Activated naive CD4-positive, alpha-beta T cell treated with anti-CD3 and anti-CD28 coated beads for 36 hours (primary cell): ENCODE measurements at regions not wholly inside any gene's neighbourhood (a gene's known extent, or its start where the extent isn't known, plus 50 kb on each side); places are given as distances from the start of the nearest gene placed in this dataset.

Source experiments
- CTCF ChIA-PET: fragments of 350-600 bp; sonication (Branson Sonifier 250); formaldehyde crosslinking; loops from one replicate; lab custom pipeline; 2021; ENCODE audit warnings: antibody characterized with exemption; lab: Charles Lee
- DNase-seq: peaks from one replicate; pipeline ENCODE4 v3.0.0-alpha.2; 2020
- H3K27ac Mint-ChIP-seq: one replicate; pipeline ENCODE4 v1.8.0; 2021; ENCODE audit warnings: mild to moderate bottlenecking, mixed read lengths
- H3K27me3 Mint-ChIP-seq: one replicate; pipeline ENCODE4 v1.8.0; 2021; ENCODE audit warnings: low read depth, mixed read lengths
- H3K36me3 Mint-ChIP-seq: one replicate; pipeline ENCODE4 v1.8.0; 2021; ENCODE audit warnings: low read depth, mixed read lengths
- H3K4me1 Mint-ChIP-seq: one replicate; pipeline ENCODE4 v1.8.0; 2021; ENCODE audit warnings: low read depth, mixed read lengths
- H3K4me3 Mint-ChIP-seq: one replicate; pipeline ENCODE4 v1.8.0; 2021; ENCODE audit warnings: mild to moderate bottlenecking, moderate library complexity, mixed read lengths
- H3K9me3 Mint-ChIP-seq: one replicate; pipeline ENCODE4 v1.8.0; 2021; ENCODE audit warnings: mixed read lengths
- intact Hi-C: fragments of 100-400 bp; cut with micrococcal nuclease; formaldehyde crosslinking; loops from one replicate; pipeline ENCODE4 v1.15.1; 2023

DNA sequence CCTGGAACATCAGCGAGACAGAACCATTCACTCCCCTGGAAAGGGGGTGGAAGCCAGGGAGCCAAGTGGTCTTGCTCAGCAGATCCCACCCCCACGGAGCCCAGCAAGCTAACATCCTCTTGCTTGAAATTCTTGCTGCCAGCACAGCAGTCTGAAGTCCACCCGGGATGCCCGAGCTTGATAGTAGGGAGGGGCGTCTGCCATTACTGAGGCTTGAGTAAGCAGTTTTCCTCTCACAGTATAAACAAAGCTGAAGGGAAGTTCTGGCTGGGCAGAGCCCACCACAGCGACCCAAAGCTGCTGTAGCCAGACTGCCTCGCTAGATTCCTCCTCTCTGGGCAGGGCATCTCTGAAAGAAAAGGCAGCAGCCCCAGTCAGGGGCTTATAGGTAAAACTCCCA lies 764.8 kb upstream of the LUZP2 start:
- Mint-ChIP-seq H3K4me1 (no peaks in the 10 kb centered on the region), H3K27me3 (no peaks in the 10 kb centered on the region), H3K27ac (no peak overlapping the region), H3K9me3 (peaks cover 9% of the 10 kb centered on the region), H3K36me3 (no peaks in the 10 kb centered on the region), H3K4me3 (no peak overlapping the region)
- CTCF ChIA-PET: no interaction called here
- intact Hi-C loops: no loop called here
- DNase-seq: no peak

- CTCF ChIA-PET: no interaction called here
- Mint-ChIP-seq H3K36me3 (no peaks in the 10 kb centered on the region), H3K27me3 (no peaks in the 10 kb centered on the region), H3K9me3 (no peaks in the 10 kb centered on the region), H3K27ac (no peak overlapping the region), H3K4me1 (no peaks in the 10 kb centered on the region), H3K4me3 (no peak overlapping the region)
- intact Hi-C loops: no loop called here
- DNase-seq: no peak
Observed at GRCh38 chr11:23746896-23747295, 750.0 kb upstream of the LUZP2 start.

- H3K9me3 Mint-ChIP-seq: no peaks in the 10 kb centered on the region
- DNase-seq: no peak
- intact Hi-C loops: no loop called here
- no peaks in the 10 kb centered on the region for H3K36me3 Mint-ChIP-seq
- no peaks in the 10 kb centered on the region for H3K4me1 Mint-ChIP-seq
- no peak overlapping the region for H3K27ac Mint-ChIP-seq
- no peak overlapping the region for H3K4me3 Mint-ChIP-seq
- CTCF ChIA-PET: interaction anchor here (0.6 kb wide), 1 partner anchor 611 kb away, joined by 4 read pairs; no protein-coding TSS in a partner anchor
- H3K27me3 Mint-ChIP-seq: no peaks in the 10 kb centered on the region
Observed at GRCh38 chr11:23749762-23750430, 747.0 kb upstream of the LUZP2 start.

GRCh38 chr11:23751280-23751679 lies 745.6 kb upstream of the LUZP2 start:
- CTCF ChIA-PET: no interaction called here
- Mint-ChIP-seq H3K27ac (no peak overlapping the region), H3K27me3 (no peaks in the 10 kb centered on the region), H3K4me1 (no peaks in the 10 kb centered on the region), H3K4me3 (no peak overlapping the region), H3K9me3 (no peaks in the 10 kb centered on the region), H3K36me3 (no peaks in the 10 kb centered on the region)
- no peak for DNase-seq
- intact Hi-C loops: no loop called here

DNA sequence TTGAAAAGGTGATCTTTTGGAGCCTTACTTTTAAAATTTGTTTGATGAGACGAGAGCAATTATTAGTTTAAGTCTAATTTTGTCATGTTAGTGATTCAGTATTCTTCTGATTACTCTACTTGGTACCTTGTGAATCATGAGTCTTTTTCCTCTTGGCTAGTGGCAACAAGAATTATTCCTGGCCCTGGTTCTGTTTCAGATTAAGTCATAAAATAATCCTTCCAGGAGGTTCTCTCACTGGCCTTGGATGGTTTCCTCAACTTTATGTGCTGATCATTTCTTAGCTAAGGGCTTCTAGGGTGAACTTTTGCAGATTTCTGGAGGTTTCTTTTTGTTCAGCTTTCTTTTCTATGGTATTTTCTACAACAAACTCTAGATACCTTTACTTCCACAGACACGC lies 741.8 kb upstream of the LUZP2 start:
- Mint-ChIP-seq H3K27ac (no peak overlapping the region), H3K27me3 (no peaks in the 10 kb centered on the region), H3K36me3 (no peaks in the 10 kb centered on the region), H3K9me3 (peaks cover 3% of the 10 kb centered on the region), H3K4me3 (no peak overlapping the region), H3K4me1 (no peaks in the 10 kb centered on the region)
- no peak for DNase-seq
- CTCF ChIA-PET: no interaction called here
- intact Hi-C loops: no loop called here

GRCh38 chr11:23755769-23756168 lies 741.1 kb upstream of the LUZP2 start:
- Mint-ChIP-seq H3K27me3 (no peaks in the 10 kb centered on the region), H3K27ac (no peak overlapping the region), H3K4me1 (no peaks in the 10 kb centered on the region), H3K4me3 (no peak overlapping the region), H3K36me3 (no peaks in the 10 kb centered on the region), H3K9me3 (peaks cover 3% of the 10 kb centered on the region)
- no peak for DNase-seq
- CTCF ChIA-PET: no interaction called here
- intact Hi-C loops: no loop called here

DNA sequence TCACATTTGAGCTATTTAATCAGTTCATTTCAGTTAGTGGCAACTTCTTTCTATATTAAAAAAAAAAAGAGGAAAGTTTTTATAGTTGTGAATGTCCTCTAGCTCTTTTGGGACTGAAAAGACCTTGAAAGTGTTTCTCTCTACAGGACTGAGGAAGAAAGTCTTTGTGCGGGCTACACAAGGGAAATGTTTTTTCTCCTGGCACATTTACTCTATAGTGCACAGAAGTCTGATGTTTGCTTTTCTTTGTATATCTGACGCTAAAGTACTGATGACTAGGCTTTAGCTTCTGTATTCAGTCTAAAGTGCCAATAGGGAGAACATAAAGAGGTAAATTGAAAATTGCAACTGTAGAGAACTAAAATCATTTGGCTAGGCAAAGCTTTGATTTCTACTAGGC lies 737.4 kb upstream of the LUZP2 start:
- CTCF ChIA-PET: no interaction called here

DNA sequence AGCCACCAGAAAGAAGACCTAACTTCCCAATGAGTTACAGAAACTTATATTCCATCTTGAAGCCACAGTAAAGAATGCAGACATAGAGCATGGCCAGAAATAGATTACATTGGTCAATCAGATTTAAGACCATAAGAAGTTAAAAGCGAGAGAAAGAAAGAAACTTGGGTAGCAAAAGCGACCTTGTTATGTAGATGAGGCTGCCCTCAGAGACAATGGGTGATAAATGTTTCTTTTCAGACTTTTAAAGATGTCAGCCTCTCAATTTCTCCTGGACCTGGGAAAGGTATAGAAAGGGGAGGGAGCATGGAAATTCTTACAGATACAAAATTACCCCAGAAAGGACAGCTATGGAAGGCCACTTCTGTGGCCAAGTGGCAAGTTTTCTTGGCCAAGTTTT lies 732.6 kb upstream of the LUZP2 start:
- DNase-seq: no peak
- H3K27me3 Mint-ChIP-seq: no peaks in the 10 kb centered on the region
- no peak overlapping the region for H3K27ac Mint-ChIP-seq
- H3K4me3 Mint-ChIP-seq: no peak overlapping the region
- CTCF ChIA-PET: no interaction called here
- intact Hi-C loops: no loop called here
- H3K9me3 Mint-ChIP-seq: peaks cover under 1% of the 10 kb centered on the region
- no peaks in the 10 kb centered on the region for H3K36me3 Mint-ChIP-seq
- H3K4me1 Mint-ChIP-seq: no peaks in the 10 kb centered on the region

More for the DNA sequence above, 737.4 kb upstream of the LUZP2 start:
- no peak for DNase-seq
- no peak overlapping the region for H3K4me3 Mint-ChIP-seq
- intact Hi-C loops: no loop called here
- no peaks in the 10 kb centered on the region for H3K36me3 Mint-ChIP-seq
- no peaks in the 10 kb centered on the region for H3K4me1 Mint-ChIP-seq
- H3K27me3 Mint-ChIP-seq: no peaks in the 10 kb centered on the region
- H3K9me3 Mint-ChIP-seq: peaks cover 3% of the 10 kb centered on the region
- H3K27ac Mint-ChIP-seq: no peak overlapping the region

- Mint-ChIP-seq H3K36me3 (no peaks in the 10 kb centered on the region), H3K4me3 (no peak overlapping the region), H3K27me3 (no peaks in the 10 kb centered on the region), H3K9me3 (no peaks in the 10 kb centered on the region), H3K27ac (no peak overlapping the region), H3K4me1 (no peaks in the 10 kb centered on the region)
- CTCF ChIA-PET: no interaction called here
- DNase-seq: no peak
- intact Hi-C loops: no loop called here
Observed at GRCh38 chr11:23765682-23766252, 731.1 kb upstream of the LUZP2 start.

GRCh38 chr11:23767576-23767975 lies 729.3 kb upstream of the LUZP2 start:
- Mint-ChIP-seq H3K36me3 (no peaks in the 10 kb centered on the region), H3K4me3 (no peak overlapping the region), H3K4me1 (no peaks in the 10 kb centered on the region), H3K27ac (no peak overlapping the region), H3K9me3 (no peaks in the 10 kb centered on the region), H3K27me3 (no peaks in the 10 kb centered on the region)
- DNase-seq: no peak
- CTCF ChIA-PET: interaction anchor here (0.6 kb wide), 1 partner anchor 1835 kb away, joined by 3 read pairs; no protein-coding TSS in a partner anchor
- intact Hi-C loops: no loop called here

DNA sequence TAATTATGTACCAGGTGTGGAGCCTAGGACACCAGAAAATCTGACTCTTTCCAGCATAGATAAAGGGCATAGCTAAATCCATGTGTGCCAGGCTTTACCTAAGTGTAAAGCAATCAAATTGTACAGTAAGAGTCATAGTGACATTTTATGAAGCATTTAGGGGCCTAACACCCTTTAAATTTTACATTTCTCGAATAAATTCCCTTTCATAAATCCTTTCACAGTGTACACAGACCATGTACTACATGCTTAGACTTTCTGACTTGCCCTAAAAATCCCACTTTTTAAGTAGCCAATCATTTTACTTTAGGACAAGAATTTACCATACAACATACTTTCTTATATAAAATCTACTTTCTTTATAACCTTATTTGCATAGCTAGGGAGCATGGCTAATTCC lies 727.6 kb upstream of the LUZP2 start:
- no peaks in the 10 kb centered on the region for H3K9me3 Mint-ChIP-seq
- H3K27me3 Mint-ChIP-seq: no peaks in the 10 kb centered on the region
- H3K4me3 Mint-ChIP-seq: no peak overlapping the region
- intact Hi-C loops: no loop called here
- no peaks in the 10 kb centered on the region for H3K4me1 Mint-ChIP-seq
- H3K36me3 Mint-ChIP-seq: no peaks in the 10 kb centered on the region
- CTCF ChIA-PET: no interaction called here
- DNase-seq: no peak
- H3K27ac Mint-ChIP-seq: no peak overlapping the region

- H3K27me3 Mint-ChIP-seq: no peaks in the 10 kb centered on the region
- no peak for DNase-seq
- H3K36me3 Mint-ChIP-seq: no peaks in the 10 kb centered on the region
- no peaks in the 10 kb centered on the region for H3K9me3 Mint-ChIP-seq
- CTCF ChIA-PET: no interaction called here
- no peaks in the 10 kb centered on the region for H3K4me1 Mint-ChIP-seq
- H3K27ac Mint-ChIP-seq: no peak overlapping the region
- intact Hi-C loops: no loop called here
- H3K4me3 Mint-ChIP-seq: no peak overlapping the region
Observed at GRCh38 chr11:23772081-23772480, 724.8 kb upstream of the LUZP2 start.

DNA sequence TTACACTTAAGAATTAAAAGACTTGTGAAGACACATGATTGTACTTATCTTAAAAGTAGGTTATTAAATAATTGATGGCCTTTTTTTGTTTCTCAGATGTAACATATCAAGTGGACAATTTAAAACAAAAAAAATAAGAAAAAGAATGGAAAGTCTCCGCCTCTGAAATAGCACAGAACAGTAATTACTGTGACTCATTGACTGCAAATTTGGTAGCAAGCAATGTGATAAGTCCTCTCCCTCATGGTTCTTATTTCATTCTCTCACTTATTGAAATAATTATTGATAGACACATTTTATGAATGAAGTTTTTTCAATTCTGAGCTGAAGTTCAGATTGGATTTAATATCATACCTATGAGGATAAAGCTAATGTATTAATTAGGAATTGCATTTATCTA lies 717.9 kb upstream of the LUZP2 start:
- Mint-ChIP-seq H3K27ac (no peak overlapping the region), H3K9me3 (peaks cover 3% of the 10 kb centered on the region), H3K36me3 (no peaks in the 10 kb centered on the region), H3K27me3 (no peaks in the 10 kb centered on the region), H3K4me3 (no peak overlapping the region), H3K4me1 (no peaks in the 10 kb centered on the region)
- CTCF ChIA-PET: no interaction called here
- DNase-seq: no peak
- intact Hi-C loops: no loop called here
